Astrocyte (in vitro differentiated cells and primary cell): ENCODE measurements at regions not wholly inside any gene's neighbourhood (a gene's known extent, or its start where the extent isn't known, plus 50 kb on each side); places are given as distances from the start of the nearest gene placed in this dataset.

Experiments used
- EZH2 ChIP-seq: IDR thresholded peaks from 2 replicates; pipeline ENCODE4 v1.6.1; 2012; ENCODE audit warnings: mild to moderate bottlenecking, low read length, inconsistent platforms; ENCODE audit not compliant: insufficient read depth
- TF ChIP-seq, protein P1 (sequence below): IDR thresholded peaks from 2 replicates; pipeline ENCODE4 v1.5.1; 2011; ENCODE audit warnings: low read depth, mild to moderate bottlenecking, inconsistent platforms, low read length, moderate library complexity; ENCODE audit not compliant: insufficient read depth

DNA sequence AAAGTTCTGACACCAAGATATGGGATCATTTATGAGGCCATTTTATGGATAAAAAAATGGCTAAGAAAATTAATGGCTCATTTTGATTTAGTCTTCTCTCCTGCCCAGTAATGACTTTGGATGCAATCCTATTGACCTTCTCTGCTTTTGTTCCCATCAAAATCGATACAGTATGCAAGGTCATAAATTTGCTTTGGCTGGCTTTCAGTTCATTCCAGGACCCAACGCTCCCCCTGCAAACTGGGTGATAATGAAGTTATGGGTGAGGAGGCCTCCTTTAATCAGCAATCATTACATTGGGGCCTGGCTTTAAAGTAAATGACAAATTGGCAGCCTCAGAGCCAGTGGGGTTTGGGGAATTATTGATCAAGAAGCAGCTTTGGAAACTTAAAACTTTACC is 351.8 kb upstream of the GYPC start:
- TF ChIP-seq, protein P1, sequence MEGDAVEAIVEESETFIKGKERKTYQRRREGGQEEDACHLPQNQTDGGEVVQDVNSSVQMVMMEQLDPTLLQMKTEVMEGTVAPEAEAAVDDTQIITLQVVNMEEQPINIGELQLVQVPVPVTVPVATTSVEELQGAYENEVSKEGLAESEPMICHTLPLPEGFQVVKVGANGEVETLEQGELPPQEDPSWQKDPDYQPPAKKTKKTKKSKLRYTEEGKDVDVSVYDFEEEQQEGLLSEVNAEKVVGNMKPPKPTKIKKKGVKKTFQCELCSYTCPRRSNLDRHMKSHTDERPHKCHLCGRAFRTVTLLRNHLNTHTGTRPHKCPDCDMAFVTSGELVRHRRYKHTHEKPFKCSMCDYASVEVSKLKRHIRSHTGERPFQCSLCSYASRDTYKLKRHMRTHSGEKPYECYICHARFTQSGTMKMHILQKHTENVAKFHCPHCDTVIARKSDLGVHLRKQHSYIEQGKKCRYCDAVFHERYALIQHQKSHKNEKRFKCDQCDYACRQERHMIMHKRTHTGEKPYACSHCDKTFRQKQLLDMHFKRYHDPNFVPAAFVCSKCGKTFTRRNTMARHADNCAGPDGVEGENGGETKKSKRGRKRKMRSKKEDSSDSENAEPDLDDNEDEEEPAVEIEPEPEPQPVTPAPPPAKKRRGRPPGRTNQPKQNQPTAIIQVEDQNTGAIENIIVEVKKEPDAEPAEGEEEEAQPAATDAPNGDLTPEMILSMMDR: no peak
- TF ChIP-seq EZH2: no peak
